NOMO-1 (cell line): ENCODE measurements at regions not wholly inside any gene's neighbourhood (a gene's known extent, or its start where the extent isn't known, plus 50 kb on each side); places are given as distances from the start of the nearest gene placed in this dataset.

ENCODE experiments used
- DNase-seq, 2 experiments: peaks; one replicate each; lab custom pipeline; 2025; ENCODE audit not compliant: unreplicated experiment in 2 of 2; lab: John Stamatoyannopoulos, UW

- DNase-seq, result peak in 1 of 2 experiments; percentile 51
These were observed 874.2 kb downstream of the TFAP2A start for GRCh38 chr6:9540534-9541126.

DNA sequence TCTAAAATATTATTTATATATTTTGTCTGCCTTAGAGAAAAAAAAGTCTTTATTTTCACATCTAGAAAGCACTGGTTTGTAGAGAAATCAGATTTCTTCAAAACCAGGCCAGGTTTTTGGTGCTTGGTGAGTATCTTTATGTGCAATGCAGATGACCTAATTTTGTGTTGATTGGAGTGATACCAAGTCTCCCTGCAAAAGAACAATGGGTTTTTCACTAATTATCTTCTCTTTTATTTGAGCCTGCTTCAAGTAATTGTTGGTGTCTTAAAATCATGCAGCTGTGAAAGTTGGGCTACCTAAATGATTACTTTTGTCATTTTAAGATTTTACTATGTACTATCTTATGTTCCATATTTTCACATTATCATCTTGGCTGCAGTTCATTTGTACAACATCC lies 874.7 kb downstream of the TFAP2A start:
- no peak for DNase-seq

- DNase-seq, result no peak
These were observed 875.6 kb downstream of the TFAP2A start for GRCh38 chr6:9539231-9539755.

DNA sequence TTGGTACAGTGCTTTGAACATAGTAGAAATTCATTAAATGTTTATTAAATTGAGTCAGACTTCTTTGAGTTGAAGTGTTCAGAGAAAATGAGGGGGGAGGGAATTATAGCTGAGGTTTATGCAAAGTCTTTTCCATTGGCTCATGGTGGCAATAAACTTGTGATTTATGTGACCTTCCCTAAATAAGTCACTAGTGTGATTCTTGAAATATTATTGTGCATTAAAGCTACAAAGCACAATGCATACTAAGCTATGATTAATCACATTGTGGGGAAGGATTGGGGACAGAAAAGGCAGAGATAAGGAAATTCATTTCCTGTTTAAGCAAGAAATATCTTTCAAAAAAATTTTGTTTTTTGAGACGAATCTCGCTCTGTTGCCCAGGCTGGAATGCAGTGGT lies 877.5 kb downstream of the TFAP2A start:
- no peak for DNase-seq

DNA sequence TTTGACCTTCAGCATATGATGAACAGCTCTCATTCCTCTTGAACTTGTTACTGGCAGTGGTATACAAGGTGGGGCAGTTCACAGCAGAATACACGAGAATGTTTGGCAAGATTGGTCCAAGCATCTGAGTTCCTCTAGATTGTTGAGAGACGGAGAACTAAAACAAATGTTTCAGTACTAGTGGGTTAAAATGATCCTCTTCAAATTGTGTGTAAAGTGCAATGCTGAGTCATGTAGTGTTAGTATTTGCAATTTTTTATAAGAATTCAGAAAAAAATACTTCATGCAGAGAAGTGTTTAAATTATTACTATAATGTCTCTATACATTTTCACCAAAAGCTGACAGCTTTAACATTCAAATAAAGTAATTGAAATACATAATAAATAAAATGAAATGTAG lies 879.8 kb downstream of the TFAP2A start:
- no peak for DNase-seq

- DNase-seq, result no peak
These were observed 882.0 kb downstream of the TFAP2A start for GRCh38 chr6:9532621-9533557.

- DNase-seq, result peak; percentile 53 to 78
These were observed 887.1 kb downstream of the TFAP2A start for GRCh38 chr6:9527679-9528286.

DNA sequence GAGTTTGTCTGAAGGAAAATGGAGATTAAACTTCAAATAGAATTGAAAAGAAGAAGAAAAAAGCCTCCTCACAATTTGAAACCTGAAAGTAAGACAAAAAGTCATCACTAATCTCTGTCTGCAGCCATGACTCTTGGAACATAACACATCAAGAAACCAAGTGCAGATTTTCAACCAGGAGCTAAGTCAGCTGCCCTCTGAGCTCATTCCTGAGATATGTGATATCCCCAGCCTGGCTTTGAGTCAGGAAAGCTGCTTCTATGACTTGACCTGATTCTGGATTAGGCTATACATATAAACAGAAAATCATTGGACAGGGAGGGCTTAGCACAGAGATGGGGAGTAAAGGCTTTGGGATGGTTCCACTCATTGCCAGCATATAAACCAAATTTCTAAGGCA lies 891.4 kb downstream of the TFAP2A start:
- no peak for DNase-seq

- DNase-seq, result no peak
These were observed 892.8 kb downstream of the TFAP2A start for GRCh38 chr6:9522101-9522500.

DNA sequence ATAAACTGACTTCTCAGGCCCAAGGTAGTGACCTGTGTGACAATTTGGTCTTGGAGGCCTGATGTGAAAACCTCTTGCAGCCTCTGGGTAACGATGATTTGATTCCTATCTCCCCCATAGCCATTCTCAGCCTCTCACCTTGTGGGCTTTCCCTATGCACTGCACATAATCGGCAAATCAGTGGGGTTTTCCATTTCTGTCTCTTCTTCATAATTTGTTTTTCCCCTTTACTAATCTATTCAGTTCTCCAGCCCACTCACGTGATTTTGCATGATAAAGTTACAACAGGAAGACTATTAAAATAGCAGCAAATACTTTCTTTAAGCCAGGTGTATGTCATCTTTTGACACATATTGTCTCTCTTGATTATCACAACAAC lies 893.7 kb downstream of the TFAP2A start:
- DNase-seq, result no peak

GRCh38 chr6:9520417-9521151 lies 894.3 kb downstream of the TFAP2A start:
- peak in 1 of 2 experiments; percentile 44 for DNase-seq

- no peak for DNase-seq
These were observed 896.4 kb downstream of the TFAP2A start for GRCh38 chr6:9518431-9518830.

- no peak for DNase-seq
These were observed 897.1 kb downstream of the TFAP2A start for GRCh38 chr6:9517806-9518205.

GRCh38 chr6:9515633-9516606 lies 899.0 kb downstream of the TFAP2A start:
- no peak for DNase-seq

- no peak for DNase-seq
These were observed 900.7 kb downstream of the TFAP2A start for GRCh38 chr6:9514146-9514545.

GRCh38 chr6:9511157-9511556 lies 903.7 kb downstream of the TFAP2A start:
- no peak for DNase-seq

GRCh38 chr6:9507136-9507895 lies 907.6 kb downstream of the TFAP2A start:
- DNase-seq, result no peak

GRCh38 chr6:9504191-9504590 lies 910.7 kb downstream of the TFAP2A start:
- DNase-seq, result no peak
